Mucosa of descending colon (tissue), 3 donors: ENCODE measurements at regions not wholly inside any gene's neighbourhood (a gene's known extent, or its start where the extent isn't known, plus 50 kb on each side); places are given as distances from the start of the nearest gene placed in this dataset.

Experiments
- ATAC-seq: fragments of 200-7000 bp; cut with Tn5 transposase; one replicate; pipeline ENCODE4 v1.9.1; 2020; ENCODE audit warnings: mild to moderate bottlenecking, moderate library complexity
- DNase-seq, 3 donors: peaks; one replicate each; pipeline ENCODE4 v3.0.0-alpha.2; 2020
- H3K36me3 ChIP-seq: fragments of 200-600 bp; one replicate; pipeline ENCODE4 v1.8.0; 2021; ENCODE audit warnings: low read depth, mild to moderate bottlenecking
- H3K4me1 ChIP-seq: fragments of 200-600 bp; one replicate; pipeline ENCODE4 v1.8.0; 2021; ENCODE audit warnings: low read depth, mild to moderate bottlenecking
- H3K4me3 ChIP-seq: fragments of 200-600 bp; one replicate; pipeline ENCODE4 v1.8.0; 2021; ENCODE audit warnings: mild to moderate bottlenecking
- H3K9me3 ChIP-seq: fragments of 200-600 bp; one replicate; pipeline ENCODE4 v1.8.0; 2021; ENCODE audit warnings: mild to moderate bottlenecking
- intact Hi-C, 2 donors: fragments of 100-400 bp; cut with DNase I in 1 of 2; cut with micrococcal nuclease in 1 of 2; formaldehyde crosslinking; loops; one replicate each; pipeline versions ENCODE4 v1.11.0 to v1.11.1; 2022; cut with DNase I, micrococcal nuclease
- TF ChIP-seq, protein P1 (sequence below): fragments of 200-600 bp; IDR thresholded peaks from one replicate; pipeline ENCODE4 v1.8.0; 2022; ENCODE audit warnings: antibody characterized with exemption, mild to moderate bottlenecking
- donor health status: DM: no; HTN: no; CAD: no; lungs with moderate emphysema.
- donor health status: DM: no; HTN: no; CAD: no.
- donor health status: DM: no; HTN: yes; CAD: no.

GRCh38 chr9:13932528-13933267, 381.2 kb downstream of the NFIB start:
- intact Hi-C loops: no loop called here
- ATAC-seq (no peak), DNase-seq (no peak)
- H3K4me3 ChIP-seq: no peak overlapping the region
- no peaks in the 10 kb centered on the region for H3K36me3 ChIP-seq
- H3K4me1 ChIP-seq: no peaks in the 10 kb centered on the region
- H3K9me3 ChIP-seq: no peaks in the 10 kb centered on the region
- TF ChIP-seq, protein P1, sequence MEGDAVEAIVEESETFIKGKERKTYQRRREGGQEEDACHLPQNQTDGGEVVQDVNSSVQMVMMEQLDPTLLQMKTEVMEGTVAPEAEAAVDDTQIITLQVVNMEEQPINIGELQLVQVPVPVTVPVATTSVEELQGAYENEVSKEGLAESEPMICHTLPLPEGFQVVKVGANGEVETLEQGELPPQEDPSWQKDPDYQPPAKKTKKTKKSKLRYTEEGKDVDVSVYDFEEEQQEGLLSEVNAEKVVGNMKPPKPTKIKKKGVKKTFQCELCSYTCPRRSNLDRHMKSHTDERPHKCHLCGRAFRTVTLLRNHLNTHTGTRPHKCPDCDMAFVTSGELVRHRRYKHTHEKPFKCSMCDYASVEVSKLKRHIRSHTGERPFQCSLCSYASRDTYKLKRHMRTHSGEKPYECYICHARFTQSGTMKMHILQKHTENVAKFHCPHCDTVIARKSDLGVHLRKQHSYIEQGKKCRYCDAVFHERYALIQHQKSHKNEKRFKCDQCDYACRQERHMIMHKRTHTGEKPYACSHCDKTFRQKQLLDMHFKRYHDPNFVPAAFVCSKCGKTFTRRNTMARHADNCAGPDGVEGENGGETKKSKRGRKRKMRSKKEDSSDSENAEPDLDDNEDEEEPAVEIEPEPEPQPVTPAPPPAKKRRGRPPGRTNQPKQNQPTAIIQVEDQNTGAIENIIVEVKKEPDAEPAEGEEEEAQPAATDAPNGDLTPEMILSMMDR: no peak

- Histone ChIP-seq H3K4me3 (no peak overlapping the region), H3K36me3 (no peaks in the 10 kb centered on the region), H3K4me1 (no peaks in the 10 kb centered on the region), H3K9me3 (no peaks in the 10 kb centered on the region)
- DNase-seq (no peak), ATAC-seq (no peak)
- intact Hi-C loops: no loop called here
- TF ChIP-seq, protein P1: no peak
Measured at GRCh38 chr9:13929013-13929412, 384.9 kb downstream of the NFIB start.

GRCh38 chr9:13923381-13923780, 390.6 kb downstream of the NFIB start:
- Histone ChIP-seq H3K9me3 (peaks cover 5% of the 10 kb centered on the region), H3K4me1 (no peaks in the 10 kb centered on the region), H3K4me3 (no peak overlapping the region), H3K36me3 (no peaks in the 10 kb centered on the region)
- DNase-seq (no peak), ATAC-seq (no peak)
- intact Hi-C loops: no loop called here
- TF ChIP-seq, protein P1: no peak

- DNase-seq (no peak), ATAC-seq (no peak)
- no peak overlapping the region for H3K4me3 ChIP-seq
- TF ChIP-seq, protein P1: no peak
- peaks cover 5% of the 10 kb centered on the region for H3K9me3 ChIP-seq
- intact Hi-C loops: no loop called here
- no peaks in the 10 kb centered on the region for H3K36me3 ChIP-seq
- H3K4me1 ChIP-seq: no peaks in the 10 kb centered on the region
Measured at GRCh38 chr9:13920557-13920956, 393.4 kb downstream of the NFIB start.

DNA sequence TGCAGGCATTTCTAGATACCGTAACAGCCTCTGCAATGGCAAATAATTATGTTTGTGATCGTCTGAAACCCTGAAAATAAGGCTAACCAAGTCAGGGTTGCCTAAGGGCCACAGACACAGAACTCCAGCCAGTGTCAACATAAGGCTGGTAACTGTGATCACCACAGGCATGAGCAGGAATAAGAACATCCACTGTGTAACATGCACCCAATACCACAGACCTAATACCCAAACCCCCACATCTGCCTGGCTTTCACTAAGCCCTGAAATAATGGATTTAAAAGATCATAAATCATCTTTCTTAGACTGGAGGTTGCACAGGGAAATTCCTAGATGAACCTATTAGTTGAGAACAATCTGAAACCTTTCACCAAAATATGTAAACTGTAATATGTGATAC, 394.5 kb downstream of the NFIB start:
- no peak overlapping the region for H3K4me3 ChIP-seq
- no peak for ATAC-seq
- H3K4me1 ChIP-seq: no peaks in the 10 kb centered on the region
- H3K36me3 ChIP-seq: no peaks in the 10 kb centered on the region
- peaks cover 5% of the 10 kb centered on the region for H3K9me3 ChIP-seq
- TF ChIP-seq, protein P1: no peak
- intact Hi-C loops: no loop called here
- no peak for DNase-seq

DNA sequence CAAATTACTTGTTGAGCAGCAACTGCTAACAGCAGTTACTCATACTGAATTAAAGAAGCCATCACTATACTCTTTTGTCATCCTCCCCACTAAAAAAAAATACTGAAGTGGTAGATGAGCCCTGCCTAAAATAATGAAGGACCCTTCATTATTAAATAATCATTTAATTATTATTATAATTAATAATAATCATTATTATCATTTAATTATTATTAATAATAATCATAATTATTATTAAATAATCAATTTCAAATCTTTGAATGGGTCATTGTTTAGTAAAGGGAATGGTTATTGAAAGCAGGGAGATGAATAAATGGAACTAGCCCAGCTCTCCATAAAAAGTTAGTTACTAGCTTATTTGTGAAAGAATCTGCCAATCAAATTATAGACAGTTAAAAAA, 396.4 kb downstream of the NFIB start:
- intact Hi-C loops: no loop called here
- DNase-seq: no peak

More for the DNA sequence above, 396.4 kb downstream of the NFIB start:
- no peak overlapping the region for H3K4me3 ChIP-seq
- H3K4me1 ChIP-seq: no peaks in the 10 kb centered on the region
- ATAC-seq: no peak
- TF ChIP-seq, protein P1: no peak
- H3K36me3 ChIP-seq: no peaks in the 10 kb centered on the region
- H3K9me3 ChIP-seq: no peaks in the 10 kb centered on the region
